GM23338 (cell line): ENCODE measurements at regions not wholly inside any gene's neighbourhood (a gene's known extent, or its start where the extent isn't known, plus 50 kb on each side); places are given as distances from the start of the nearest gene placed in this dataset.

Source experiments
- ATAC-seq: fragments of 200-7000 bp; cut with Tn5 transposase; 3 replicates; pipeline ENCODE4 v1.9.1; 2020
- DNase-seq: peaks from one replicate; pipeline ENCODE4 v3.0.0-alpha.2; 2015; ENCODE audit warnings: low spot score
- H2AFZ ChIP-seq: fragments of 200-600 bp; sonication (generic); 2 replicates; pipeline ENCODE4 v1.8.0; 2016; ENCODE audit warnings: antibody characterized with exemption, mild to moderate bottlenecking, moderate library complexity
- H3F3A ChIP-seq: fragments of 200-600 bp; sonication (generic); replicated peaks from 2 replicates; pipeline ENCODE4 v1.8.0; 2017; ENCODE audit warnings: antibody characterized with exemption, mixed run types, low read depth
- H3K27ac ChIP-seq: fragments of 200-600 bp; sonication (generic); 2 replicates; pipeline ENCODE4 v1.6.1; 2016; ENCODE audit warnings: low read depth
- H3K27me3 ChIP-seq: fragments of 200-600 bp; sonication (generic); 2 replicates; pipeline ENCODE4 v1.8.0; 2016; ENCODE audit warnings: mild to moderate bottlenecking, mixed run types, moderate library complexity; ENCODE audit not compliant: insufficient read depth
- H3K36me3 ChIP-seq: fragments of 200-600 bp; sonication (generic); 2 replicates; pipeline ENCODE4 v1.8.0; 2016; ENCODE audit warnings: mild to moderate bottlenecking; ENCODE audit not compliant: insufficient read depth
- H3K4me1 ChIP-seq: fragments of 200-600 bp; sonication (generic); 2 replicates; pipeline ENCODE4 v1.8.0; 2016; ENCODE audit warnings: mild to moderate bottlenecking, moderate library complexity; ENCODE audit not compliant: insufficient read depth
- H3K4me2 ChIP-seq: fragments of 200-600 bp; sonication (generic); 2 replicates; pipeline ENCODE4 v1.7.1; 2017; ENCODE audit warnings: mixed run types
- H3K4me3 ChIP-seq: fragments of 200-600 bp; sonication (generic); 2 replicates; pipeline ENCODE4 v1.6.1; 2016; ENCODE audit warnings: mixed run types
- H3K79me2 ChIP-seq: fragments of 200-600 bp; sonication (generic); replicated peaks from 2 replicates; pipeline ENCODE4 v1.8.0; 2017; ENCODE audit warnings: mild to moderate bottlenecking; ENCODE audit not compliant: insufficient read depth
- H3K9me2 ChIP-seq: fragments of 200-600 bp; sonication (generic); 2 replicates; pipeline ENCODE4 v1.8.0; 2017; ENCODE audit not compliant: insufficient read depth
- H4K20me1 ChIP-seq: fragments of 200-600 bp; sonication (generic); replicated peaks from 2 replicates; pipeline ENCODE4 v1.8.0; 2017; ENCODE audit warnings: mild to moderate bottlenecking; ENCODE audit not compliant: insufficient read depth
- H3K27ac Mint-ChIP-seq: 2 replicates; pipeline ENCODE4 v1.8.0; 2020; ENCODE audit warnings: inconsistent platforms, mild to moderate bottlenecking, moderate library complexity, mixed read lengths
- H3K27me3 Mint-ChIP-seq: 3 replicates; pipeline ENCODE4 v1.8.0; 2022; ENCODE audit warnings: low read depth, mild to moderate bottlenecking, moderate library complexity, mixed read lengths, inconsistent platforms; ENCODE audit not compliant: insufficient read depth, poor library complexity
- H3K36me3 Mint-ChIP-seq: 3 replicates; pipeline ENCODE4 v1.8.0; 2021; ENCODE audit warnings: low read depth, mild to moderate bottlenecking, inconsistent platforms, moderate library complexity, mixed read lengths
- H3K4me1 Mint-ChIP-seq: 3 replicates; pipeline ENCODE4 v1.8.0; 2020; ENCODE audit warnings: mild to moderate bottlenecking, inconsistent platforms, mixed read lengths
- H3K4me3 Mint-ChIP-seq: 3 replicates; pipeline ENCODE4 v1.8.0; 2021; ENCODE audit warnings: moderate library complexity, mild to moderate bottlenecking, inconsistent platforms, mixed read lengths
- H3K9me3 Mint-ChIP-seq: 3 replicates; pipeline ENCODE4 v1.8.0; 2020; ENCODE audit warnings: moderate library complexity, mild to moderate bottlenecking, inconsistent platforms, mixed read lengths
- CREB1 ChIP-seq: fragments of 250-450 bp; sonication (Bioruptor Pico); IDR thresholded peaks from 2 replicates; pipeline ENCODE4 v1.5.0; 2020; ENCODE audit warnings: low read depth, mild to moderate bottlenecking, moderate library complexity
- ETS1 ChIP-seq: IDR thresholded peaks from 2 replicates; pipeline ENCODE4 v1.6.1; 2016; ENCODE audit warnings: antibody characterized with exemption
- EZH2 ChIP-seq: fragments of 200-600 bp; sonication (generic); IDR thresholded peaks from one replicate; pipeline ENCODE4 v1.8.0; 2017; ENCODE audit warnings: antibody characterized with exemption, mild to moderate bottlenecking, low read depth; ENCODE audit not compliant: unreplicated experiment
- EZH2phosphoT487 ChIP-seq: fragments of 200-600 bp; sonication (generic); IDR thresholded peaks from one replicate; pipeline ENCODE4 v1.8.1; 2018; ENCODE audit warnings: antibody characterized with exemption; ENCODE audit not compliant: unreplicated experiment
- JUNB ChIP-seq: IDR thresholded peaks from one replicate; pipeline ENCODE4 v1.6.1; 2016; ENCODE audit warnings: antibody characterized with exemption; ENCODE audit not compliant: unreplicated experiment
- NANOG ChIP-seq: IDR thresholded peaks from 2 replicates; pipeline ENCODE4 v1.6.1; 2016; ENCODE audit warnings: antibody characterized with exemption, borderline replicate concordance
- REST ChIP-seq: IDR thresholded peaks from one replicate; pipeline ENCODE4 v1.6.1; 2018; ENCODE audit warnings: antibody characterized with exemption; ENCODE audit not compliant: unreplicated experiment
- ZNF114 ChIP-seq: fragments of 250-450 bp; sonication (Bioruptor Pico); IDR thresholded peaks from 2 replicates; pipeline ENCODE4 v1.5.0; 2020; ENCODE audit warnings: mild to moderate bottlenecking, moderate library complexity
- ZNF331 ChIP-seq: fragments of 250-450 bp; sonication (Bioruptor Pico); IDR thresholded peaks from 2 replicates; pipeline ENCODE4 v1.5.0; 2020; ENCODE audit warnings: low read depth, mild to moderate bottlenecking, moderate library complexity

GRCh38 chr22:44574640-44575380 lies 76.8 kb upstream of the RTL6 start:
- no peak for ATAC-seq
- H4K20me1 ChIP-seq, result no peaks in the 10 kb centered on the region
- H3K27me3 ChIP-seq, result no peaks in the 10 kb centered on the region
- H3K79me2 ChIP-seq, result no peaks in the 10 kb centered on the region
- H3K4me3 Mint-ChIP-seq, result no peak overlapping the region
- H3K4me3 ChIP-seq, result no peak overlapping the region
- no peak overlapping the region for H3K4me2 ChIP-seq
- peak overlapping the region; percentile 56; the same call in 1 of the 2 replicates for H2AFZ ChIP-seq
- H3K27ac Mint-ChIP-seq, result no peak overlapping the region
- H3K9me3 Mint-ChIP-seq, result no peaks in the 10 kb centered on the region; the same call in 1 of the 3 replicates
- H3K27me3 Mint-ChIP-seq, result peaks cover 14% of the 10 kb centered on the region
- no peaks in the 10 kb centered on the region for H3F3A ChIP-seq
- no peaks in the 10 kb centered on the region; the same call in 2 of the 3 replicates for H3K4me1 Mint-ChIP-seq
- DNase-seq, result no peak
- no peaks in the 10 kb centered on the region for H3K4me1 ChIP-seq
- no peak overlapping the region for H3K27ac ChIP-seq
- H3K9me2 ChIP-seq, result no peaks in the 10 kb centered on the region
- no peaks in the 10 kb centered on the region for H3K36me3 ChIP-seq
- TF ChIP-seq REST, result no peak
- TF ChIP-seq JUNB, result no peak
- no peak for TF ChIP-seq ZNF114 (CRISPR knock-in tag)
- TF ChIP-seq ETS1, result no peak
- TF ChIP-seq ZNF331 (CRISPR knock-in tag), result no peak
- TF ChIP-seq NANOG, result no peak
- TF ChIP-seq EZH2phosphoT487, result no peak
- no peak for TF ChIP-seq EZH2
- no peak for TF ChIP-seq CREB1
- H3K36me3 Mint-ChIP-seq, result no peaks in the 10 kb centered on the region; the same call in 2 of the 3 replicates

DNA sequence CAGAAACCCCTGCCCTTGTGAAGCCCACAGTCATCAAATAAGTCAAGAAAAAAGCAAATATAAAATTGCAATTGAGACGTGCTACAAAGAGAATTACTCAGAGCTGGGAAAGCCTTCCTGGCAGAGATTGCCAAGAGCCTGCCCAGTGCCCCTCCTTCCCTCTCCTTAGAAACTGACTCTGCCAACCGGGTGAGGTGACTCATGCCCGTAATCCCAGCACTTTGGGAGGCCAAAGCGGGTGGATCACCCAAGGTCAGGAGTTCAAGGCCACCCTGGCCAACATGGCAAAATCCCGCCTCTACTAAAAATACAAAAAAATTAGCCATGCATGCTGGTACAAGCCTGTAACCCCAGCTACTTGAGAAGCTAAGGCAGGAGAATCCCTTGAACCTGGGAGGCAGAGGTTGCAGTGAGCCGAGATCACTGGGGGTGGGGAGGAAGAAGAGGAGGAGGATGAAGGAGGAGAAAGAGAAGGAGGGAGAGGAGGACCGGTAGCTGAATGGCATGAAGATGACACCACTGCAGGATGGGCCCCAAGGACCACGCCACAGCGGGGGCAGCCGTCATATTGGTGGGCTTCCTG lies 76.1 kb upstream of the RTL6 start:
- H3K79me2 ChIP-seq, result no peaks in the 10 kb centered on the region
- H3K9me3 Mint-ChIP-seq, result peaks cover 2% of the 10 kb centered on the region
- H2AFZ ChIP-seq, result no peak overlapping the region
- no peaks in the 10 kb centered on the region for H3K9me2 ChIP-seq
- no peak overlapping the region for H3K27ac Mint-ChIP-seq
- no peaks in the 10 kb centered on the region for H3K27me3 ChIP-seq
- peaks cover 14% of the 10 kb centered on the region for H3K27me3 Mint-ChIP-seq
- H3K4me2 ChIP-seq, result no peak overlapping the region
- no peaks in the 10 kb centered on the region for H4K20me1 ChIP-seq
- no peaks in the 10 kb centered on the region; the same call in 2 of the 3 replicates for H3K36me3 Mint-ChIP-seq
- DNase-seq (no peak), ATAC-seq (no peak)
- no peaks in the 10 kb centered on the region for H3F3A ChIP-seq
- H3K4me1 ChIP-seq, result no peaks in the 10 kb centered on the region
- no peaks in the 10 kb centered on the region; the same call in 2 of the 3 replicates for H3K4me1 Mint-ChIP-seq
- no peak overlapping the region for H3K4me3 Mint-ChIP-seq
- no peaks in the 10 kb centered on the region for H3K36me3 ChIP-seq
- H3K27ac ChIP-seq, result no peak overlapping the region
- H3K4me3 ChIP-seq, result no peak overlapping the region
- TF ChIP-seq ETS1, result no peak
